ENCODE measurements at regions not wholly inside any gene's neighbourhood (a gene's known extent, or its start where the extent isn't known, plus 50 kb on each side); places are given as distances from the start of the nearest gene placed in this dataset.
"Not testable (repeated sequence)": the region's sequence is repeated elsewhere in the genome, so short reads cannot be mapped to it uniquely, and the experiment has no call there.

DNA sequence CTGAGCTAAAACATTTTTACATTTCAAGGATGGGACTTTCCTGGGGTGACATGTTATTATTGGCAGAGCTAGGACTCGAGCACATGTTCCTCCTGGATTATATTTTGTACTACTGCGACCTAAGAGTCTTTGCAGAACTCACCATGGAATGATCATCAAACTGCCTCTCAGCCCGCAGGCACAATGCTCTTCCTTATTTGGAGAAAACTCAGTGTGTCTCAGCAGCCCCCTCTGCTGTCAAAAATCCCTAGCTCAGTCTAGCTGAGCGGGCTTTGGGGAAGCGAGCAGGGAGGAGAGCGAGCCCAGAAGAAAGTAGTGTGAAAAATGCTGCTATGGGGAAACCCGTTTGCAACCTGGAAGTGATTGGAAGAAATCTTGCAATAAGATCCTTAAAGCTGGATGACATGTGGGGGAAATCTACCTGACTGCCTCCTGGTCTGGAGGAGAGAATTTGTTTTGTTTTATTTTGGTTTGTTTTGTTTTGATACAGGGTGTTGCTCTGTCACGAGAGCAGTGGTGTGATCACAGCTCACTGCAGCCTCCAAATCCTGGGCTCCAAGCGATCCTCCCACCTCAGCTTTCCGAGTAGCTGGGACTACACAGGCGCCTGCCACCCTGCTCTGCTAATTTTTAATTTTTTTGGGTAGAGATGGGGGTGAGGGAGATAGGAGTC lies 89.9 kb upstream of the CLINT1 start:
- no peak overlapping the region for H3K4me3 ChIP-seq (ENCODE audit: extremely low read depth, insufficient read depth, low read length, poor library complexity, severe bottlenecking)
- H3K27ac ChIP-seq (ENCODE audit: low read depth, low read length, severe bottlenecking): no peak overlapping the region
- 12 to 13% methylated on average over 7 to 8 of the region's 11 CpGs for WGBS, 2 experiments (ENCODE audit: insufficient coverage in 2 of 2)
- H3K36me3 ChIP-seq (ENCODE audit: control insufficient read depth, insufficient read depth, low read length): no peaks in the 10 kb centered on the region
- H3K9me3 ChIP-seq (ENCODE audit: control insufficient read depth, low read length): no peaks in the 10 kb centered on the region
- H3K4me1 ChIP-seq (ENCODE audit: control insufficient read depth, insufficient read depth, low read length, poor library complexity, severe bottlenecking): no peaks in the 10 kb centered on the region

DNA sequence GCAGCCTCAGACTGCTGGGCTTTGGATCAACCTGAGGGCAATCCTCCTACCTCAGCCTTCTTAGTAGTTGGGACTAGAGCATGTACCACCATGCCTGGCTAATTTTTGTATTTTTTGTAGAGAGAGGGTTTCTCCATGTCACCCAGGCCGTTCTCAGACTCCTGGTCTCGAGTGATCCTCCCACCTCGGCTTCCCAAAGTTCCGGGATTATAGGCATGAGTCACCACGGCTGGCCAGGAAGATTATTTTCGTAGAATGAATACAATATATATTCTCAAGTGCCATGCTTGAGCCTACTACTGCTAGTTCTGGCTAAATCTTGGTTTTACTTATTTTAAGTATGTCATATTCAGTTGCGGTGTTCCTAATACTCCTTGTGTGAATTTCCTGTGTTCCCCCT lies 88.2 kb upstream of the CLINT1 start:
- 80 to 86% methylated on average over 1 to 5 of the region's 7 CpGs for WGBS, 2 experiments (ENCODE audit: insufficient coverage in 2 of 2)
- no peaks in the 10 kb centered on the region for H3K9me3 ChIP-seq (ENCODE audit: control insufficient read depth, low read length)
- H3K27ac ChIP-seq (ENCODE audit: low read depth, low read length, severe bottlenecking): no peak overlapping the region
- H3K4me3 ChIP-seq (ENCODE audit: extremely low read depth, insufficient read depth, low read length, poor library complexity, severe bottlenecking): no peak overlapping the region
- H3K4me1 ChIP-seq (ENCODE audit: control insufficient read depth, insufficient read depth, low read length, poor library complexity, severe bottlenecking): no peaks in the 10 kb centered on the region
- H3K36me3 ChIP-seq (ENCODE audit: control insufficient read depth, insufficient read depth, low read length): no peaks in the 10 kb centered on the region

DNA sequence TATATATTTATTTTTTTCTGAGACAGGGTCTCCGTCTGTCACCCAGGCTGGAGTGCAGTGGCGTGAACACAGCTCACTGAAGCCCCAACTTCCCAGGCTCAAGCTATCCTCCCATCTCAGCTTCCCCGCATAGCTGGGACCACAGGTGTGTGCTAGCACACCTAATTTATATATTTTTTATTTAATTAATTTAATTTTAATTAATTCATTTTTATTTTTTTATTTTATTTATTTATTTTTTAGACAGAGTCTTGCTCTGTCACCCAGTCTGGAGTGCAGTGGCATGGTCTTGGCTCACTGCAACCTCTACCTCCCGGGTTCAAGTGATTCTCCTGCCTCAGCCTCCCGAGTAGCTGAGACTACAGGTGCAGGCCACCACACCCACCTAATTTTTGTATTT lies 86.9 kb upstream of the CLINT1 start:
- 67 to 79% methylated on average over 1 to 2 of the region's 5 CpGs for WGBS, 2 experiments (ENCODE audit: insufficient coverage in 2 of 2)
- H3K4me3 ChIP-seq (ENCODE audit: extremely low read depth, insufficient read depth, low read length, poor library complexity, severe bottlenecking); H3K4me1 ChIP-seq (ENCODE audit: control insufficient read depth, insufficient read depth, low read length, poor library complexity, severe bottlenecking): not testable (repeated sequence)

DNA sequence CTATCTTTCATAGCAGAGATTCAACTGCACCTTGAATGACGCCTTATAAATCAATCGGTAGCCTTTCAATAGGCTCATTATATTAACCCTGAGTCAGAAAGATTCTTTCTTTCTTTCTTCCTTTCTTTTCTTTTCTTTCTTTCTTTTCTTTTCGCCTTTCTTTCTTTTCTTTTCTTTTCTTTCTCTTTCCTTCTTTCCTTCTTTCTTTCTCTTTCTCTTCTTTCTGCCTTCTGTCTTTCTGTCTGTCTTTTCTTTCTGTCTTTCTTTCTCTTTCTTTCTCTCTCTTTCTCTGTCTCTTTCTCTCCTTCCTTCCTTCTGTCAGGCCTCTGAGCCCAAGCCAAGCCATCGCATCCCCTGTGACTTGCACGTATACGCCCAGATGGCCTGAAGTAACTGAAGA lies 86.0 kb upstream of the CLINT1 start:
- H3K4me1 ChIP-seq (ENCODE audit: control insufficient read depth, insufficient read depth, low read length, poor library complexity, severe bottlenecking): no peaks in the 10 kb centered on the region
- no peaks in the 10 kb centered on the region for H3K36me3 ChIP-seq (ENCODE audit: control insufficient read depth, insufficient read depth, low read length)
- no peak overlapping the region for H3K4me3 ChIP-seq (ENCODE audit: extremely low read depth, insufficient read depth, low read length, poor library complexity, severe bottlenecking)
- WGBS, 2 experiments (ENCODE audit: insufficient coverage in 2 of 2): 68 to 86% methylated on average over 3 to 6 of the region's 6 CpGs
- H3K27ac ChIP-seq (ENCODE audit: low read depth, low read length, severe bottlenecking): no peak overlapping the region
- no peaks in the 10 kb centered on the region for H3K9me3 ChIP-seq (ENCODE audit: control insufficient read depth, low read length)

More for the DNA sequence above, 86.9 kb upstream of the CLINT1 start:
- H3K9me3 ChIP-seq (ENCODE audit: control insufficient read depth, low read length); H3K36me3 ChIP-seq (ENCODE audit: control insufficient read depth, insufficient read depth, low read length); H3K27ac ChIP-seq (ENCODE audit: low read depth, low read length, severe bottlenecking): not testable (repeated sequence)

DNA sequence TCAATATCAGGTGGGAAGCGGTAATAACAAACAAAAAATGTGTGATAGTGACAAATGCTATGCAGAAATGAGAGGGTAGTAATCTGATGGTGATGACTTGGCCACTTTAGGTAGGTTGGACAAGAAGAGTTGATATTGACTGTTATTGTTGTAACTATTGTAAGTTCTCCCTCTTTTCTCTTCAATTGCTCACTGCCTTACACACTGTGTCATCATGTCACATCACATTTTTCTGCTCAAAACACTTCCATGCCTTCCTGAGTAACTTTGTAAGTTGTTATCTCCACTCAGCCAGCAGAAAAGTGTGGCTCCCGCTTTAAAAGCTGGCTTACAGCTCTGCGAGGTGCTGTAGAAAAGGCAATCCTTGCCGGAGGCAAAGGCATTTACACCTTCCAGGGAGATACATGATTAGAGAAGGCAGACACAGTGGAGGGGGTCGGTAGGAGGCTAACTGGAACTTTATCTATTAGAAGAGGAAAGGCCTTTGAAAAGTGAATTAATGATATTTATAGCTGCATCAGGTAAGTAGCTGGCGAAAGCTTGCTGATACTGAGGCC lies 85.2 kb upstream of the CLINT1 start:
- no peak overlapping the region for H3K27ac ChIP-seq (ENCODE audit: low read depth, low read length, severe bottlenecking)
- no peaks in the 10 kb centered on the region for H3K9me3 ChIP-seq (ENCODE audit: control insufficient read depth, low read length)
- H3K4me1 ChIP-seq (ENCODE audit: control insufficient read depth, insufficient read depth, low read length, poor library complexity, severe bottlenecking): no peaks in the 10 kb centered on the region
- no peak overlapping the region for H3K4me3 ChIP-seq (ENCODE audit: extremely low read depth, insufficient read depth, low read length, poor library complexity, severe bottlenecking)
- H3K36me3 ChIP-seq (ENCODE audit: control insufficient read depth, insufficient read depth, low read length): no peaks in the 10 kb centered on the region
- WGBS, 2 experiments (ENCODE audit: insufficient coverage in 2 of 2): 40 to 41% methylated on average over 3 to 6 of the region's 6 CpGs

DNA sequence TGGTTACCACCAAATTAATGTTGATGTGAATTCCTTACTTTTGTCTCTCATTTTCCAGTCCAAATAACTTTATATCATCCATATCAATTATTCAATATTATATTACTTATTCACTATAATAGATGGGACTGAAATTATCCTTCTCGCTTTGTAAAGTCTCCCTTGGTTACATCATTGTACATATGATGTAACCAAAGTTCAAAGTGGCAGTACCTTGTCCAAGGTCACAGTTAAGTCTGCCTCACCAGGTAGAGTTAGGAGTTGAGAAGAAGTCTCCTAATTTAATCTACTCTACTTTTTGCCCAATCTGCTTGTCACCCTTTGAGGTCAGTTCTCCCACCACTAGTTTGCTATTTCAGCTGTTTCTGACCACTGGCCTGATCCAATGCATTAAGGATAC lies 83.7 kb upstream of the CLINT1 start:
- no CpG with 5 or more reads among the region's 1 CpG for WGBS, 2 experiments (ENCODE audit: insufficient coverage in 2 of 2)
- H3K4me3 ChIP-seq (ENCODE audit: extremely low read depth, insufficient read depth, low read length, poor library complexity, severe bottlenecking): no peak overlapping the region
- no peaks in the 10 kb centered on the region for H3K4me1 ChIP-seq (ENCODE audit: control insufficient read depth, insufficient read depth, low read length, poor library complexity, severe bottlenecking)
- H3K36me3 ChIP-seq (ENCODE audit: control insufficient read depth, insufficient read depth, low read length): no peaks in the 10 kb centered on the region
- no peak overlapping the region for H3K27ac ChIP-seq (ENCODE audit: low read depth, low read length, severe bottlenecking)
- no peaks in the 10 kb centered on the region for H3K9me3 ChIP-seq (ENCODE audit: control insufficient read depth, low read length)

DNA sequence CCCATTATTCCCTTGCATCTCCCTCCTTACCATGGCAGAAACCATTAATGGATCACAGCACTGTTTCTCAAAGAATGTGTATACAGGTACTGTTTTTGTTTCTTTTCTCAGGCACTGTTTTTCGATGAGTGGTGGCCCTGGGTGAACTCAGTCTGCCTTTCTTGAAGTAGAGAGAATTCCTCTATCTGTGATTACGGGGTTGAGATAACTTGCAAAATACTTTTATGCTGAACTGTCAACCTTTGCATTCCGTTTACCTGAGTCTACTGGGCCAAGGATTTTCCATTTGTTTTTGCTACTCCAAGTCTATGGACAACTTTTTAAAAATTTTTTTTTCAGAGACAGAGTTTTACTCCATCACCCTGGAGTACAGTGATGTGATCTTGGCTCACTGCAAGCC lies 82.7 kb upstream of the CLINT1 start:
- Histone ChIP-seq H3K4me1 (ENCODE audit: control insufficient read depth, insufficient read depth, low read length, poor library complexity, severe bottlenecking) (no peaks in the 10 kb centered on the region), H3K9me3 (ENCODE audit: control insufficient read depth, low read length) (no peaks in the 10 kb centered on the region), H3K4me3 (ENCODE audit: extremely low read depth, insufficient read depth, low read length, poor library complexity, severe bottlenecking) (no peak overlapping the region), H3K36me3 (ENCODE audit: control insufficient read depth, insufficient read depth, low read length) (no peaks in the 10 kb centered on the region), H3K27ac (ENCODE audit: low read depth, low read length, severe bottlenecking) (no peak overlapping the region)
- WGBS, 2 experiments (ENCODE audit: insufficient coverage in 2 of 2): 87 to 94% methylated on average over 2 to 3 of the region's 3 CpGs

DNA sequence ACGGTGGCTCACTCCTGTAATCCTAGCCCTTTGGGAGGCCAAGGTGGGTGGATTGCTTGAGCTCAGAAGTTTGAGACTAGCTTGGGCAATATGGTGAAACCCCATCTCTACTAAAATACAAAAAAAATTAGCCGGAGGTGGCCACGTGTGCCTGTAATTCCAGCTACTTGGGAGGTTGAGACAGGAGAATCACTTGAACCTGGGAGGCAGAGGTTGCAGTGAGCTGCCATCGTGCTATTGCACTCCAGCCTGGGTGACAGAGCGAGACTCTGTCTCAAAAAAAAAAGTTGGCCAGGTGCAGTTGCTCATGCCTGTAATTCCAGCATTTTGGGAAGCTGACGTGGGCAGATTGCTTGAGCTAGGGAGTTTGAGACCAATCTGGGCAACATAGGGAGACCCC lies 79.2 kb upstream of the CLINT1 start:
- whole genome bisulfite sequencing, 2 experiments (ENCODE audit: insufficient coverage in 2 of 2): 84 to 92% methylated on average over 4 to 5 of the region's 6 CpGs
- not testable (repeated sequence) for H3K4me3 ChIP-seq (ENCODE audit: extremely low read depth, insufficient read depth, low read length, poor library complexity, severe bottlenecking)

DNA sequence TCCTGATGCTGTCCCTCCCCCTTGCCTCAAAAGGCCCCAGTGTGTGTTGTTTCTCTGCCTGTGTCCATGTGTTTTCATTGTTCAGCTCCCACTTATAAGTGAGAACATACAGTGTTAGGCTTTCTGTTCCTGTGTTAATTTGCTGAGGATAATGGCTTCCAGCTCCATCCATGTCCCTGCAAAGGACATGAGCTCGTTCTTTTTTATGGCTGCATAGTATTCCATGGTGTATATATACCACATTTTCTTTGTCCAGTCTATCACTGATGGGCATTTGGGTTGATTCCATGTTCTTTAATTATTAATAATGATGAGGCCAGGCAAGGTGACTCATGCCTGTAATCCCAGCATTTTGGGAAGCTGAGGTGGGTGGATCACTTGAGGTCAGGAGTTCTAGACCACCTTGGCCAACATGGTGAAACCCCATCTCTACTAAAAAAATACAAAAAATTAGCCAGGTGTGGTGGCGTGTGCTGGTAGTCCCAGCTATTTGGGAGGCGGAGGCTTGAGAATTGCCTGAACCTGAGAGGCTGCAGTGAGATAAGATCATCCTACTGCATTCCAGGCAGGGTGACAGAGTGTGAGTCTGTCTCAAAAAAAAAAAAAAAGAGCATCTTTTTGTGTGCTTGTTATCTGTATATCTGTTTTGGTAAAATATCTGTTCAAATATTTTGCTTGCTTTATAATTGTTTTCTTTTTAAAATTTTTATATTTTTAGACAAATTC lies 78.0 kb upstream of the CLINT1 start:
- H3K9me3 ChIP-seq (ENCODE audit: control insufficient read depth, low read length); H3K4me3 ChIP-seq (ENCODE audit: extremely low read depth, insufficient read depth, low read length, poor library complexity, severe bottlenecking); H3K27ac ChIP-seq (ENCODE audit: low read depth, low read length, severe bottlenecking); H3K4me1 ChIP-seq (ENCODE audit: control insufficient read depth, insufficient read depth, low read length, poor library complexity, severe bottlenecking); H3K36me3 ChIP-seq (ENCODE audit: control insufficient read depth, insufficient read depth, low read length): not testable (repeated sequence)
- 74 to 100% methylated on average over 2 of the region's 3 CpGs for WGBS, 2 experiments (ENCODE audit: insufficient coverage in 2 of 2)

More for the DNA sequence above, 79.2 kb upstream of the CLINT1 start:
- not testable (repeated sequence) for H3K36me3 ChIP-seq (ENCODE audit: control insufficient read depth, insufficient read depth, low read length); H3K9me3 ChIP-seq (ENCODE audit: control insufficient read depth, low read length); H3K27ac ChIP-seq (ENCODE audit: low read depth, low read length, severe bottlenecking); H3K4me1 ChIP-seq (ENCODE audit: control insufficient read depth, insufficient read depth, low read length, poor library complexity, severe bottlenecking)

DNA sequence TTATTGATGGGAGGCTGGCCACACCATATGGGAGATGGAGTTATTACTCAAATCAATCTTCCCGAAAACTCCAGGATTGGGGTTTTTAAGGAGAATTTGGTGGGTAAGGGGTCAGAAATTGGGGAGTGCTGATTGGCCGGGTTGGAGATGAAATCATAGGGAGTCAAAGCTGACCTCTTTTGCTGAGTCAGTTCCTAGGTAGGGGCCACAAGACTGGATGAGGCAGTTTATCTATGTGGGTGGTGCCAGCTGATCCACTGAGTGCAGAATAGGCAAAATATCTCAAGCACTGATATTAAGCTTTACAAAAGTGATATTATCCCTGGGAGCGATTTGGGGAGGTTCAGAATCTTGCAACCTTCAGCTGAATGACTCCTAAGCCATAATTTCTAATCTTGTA lies 75.7 kb upstream of the CLINT1 start:
- Histone ChIP-seq H3K4me3 (ENCODE audit: extremely low read depth, insufficient read depth, low read length, poor library complexity, severe bottlenecking) (no peak overlapping the region), H3K9me3 (ENCODE audit: control insufficient read depth, low read length) (no peaks in the 10 kb centered on the region), H3K4me1 (ENCODE audit: control insufficient read depth, insufficient read depth, low read length, poor library complexity, severe bottlenecking) (no peaks in the 10 kb centered on the region), H3K36me3 (ENCODE audit: control insufficient read depth, insufficient read depth, low read length) (no peaks in the 10 kb centered on the region), H3K27ac (ENCODE audit: low read depth, low read length, severe bottlenecking) (no peak overlapping the region)
- WGBS, 2 experiments (ENCODE audit: insufficient coverage in 2 of 2): 80 to 94% methylated on average over 1 to 3 of the region's 3 CpGs

DNA sequence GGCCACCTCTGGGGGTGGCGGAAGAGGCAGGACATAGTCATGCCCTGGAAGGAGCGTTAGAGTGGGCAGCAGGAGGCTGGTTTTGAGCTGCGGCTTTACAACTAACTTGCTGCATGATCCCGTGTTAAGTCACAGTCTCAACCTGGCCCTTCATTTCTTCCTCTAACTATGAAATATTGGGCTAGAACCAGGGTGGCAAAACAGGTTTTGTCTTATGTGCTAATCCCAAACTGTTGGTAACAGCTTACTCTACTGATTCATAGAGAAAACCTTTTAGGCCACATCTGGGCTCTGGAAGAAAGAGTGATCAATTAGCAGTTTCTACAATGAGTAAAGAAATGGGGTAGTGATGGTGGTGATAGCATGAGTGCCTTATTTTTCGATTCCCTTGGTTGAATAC lies 74.1 kb upstream of the CLINT1 start:
- Histone ChIP-seq H3K36me3 (ENCODE audit: control insufficient read depth, insufficient read depth, low read length) (no peaks in the 10 kb centered on the region), H3K27ac (ENCODE audit: low read depth, low read length, severe bottlenecking) (no peak overlapping the region), H3K4me3 (ENCODE audit: extremely low read depth, insufficient read depth, low read length, poor library complexity, severe bottlenecking) (no peak overlapping the region), H3K4me1 (ENCODE audit: control insufficient read depth, insufficient read depth, low read length, poor library complexity, severe bottlenecking) (no peaks in the 10 kb centered on the region), H3K9me3 (ENCODE audit: control insufficient read depth, low read length) (no peaks in the 10 kb centered on the region)
- WGBS, 2 experiments (ENCODE audit: insufficient coverage in 2 of 2): 82 to 100% methylated on average over 1 to 3 of the region's 5 CpGs

Measured in mesodermal cell (in vitro differentiated cells).